Gastroesophageal sphincter (tissue), 4 donors: ENCODE measurements at regions not wholly inside any gene's neighbourhood (a gene's known extent, or its start where the extent isn't known, plus 50 kb on each side); places are given as distances from the start of the nearest gene placed in this dataset.

Experiments
- ATAC-seq: fragments of 150-250 bp; one replicate; pipeline ENCODE4 v1.9.1; 2016; ENCODE audit warnings: mild to moderate bottlenecking, moderate library complexity
- H3K27ac ChIP-seq, 4 donors: fragments of 200-600 bp; sonication (generic) in 3 of 4; 1 replicate in 3 of 4; 2 replicates in 1 of 4; pipeline ENCODE4 v1.5.1; 2016 to 2019
- H3K27me3 ChIP-seq: fragments of 200-600 bp; sonication (generic); one replicate; pipeline ENCODE4 v1.5.1; 2019
- H3K36me3 ChIP-seq, 2 donors: fragments of 200-600 bp; sonication (generic); one replicate each; pipeline ENCODE4 v1.5.1; 2019; ENCODE audit warnings: control low read depth in 1 of 2
- H3K4me1 ChIP-seq, 3 donors: fragments of 200-600 bp; sonication (generic); 1 replicate in 2 of 3; 2 replicates in 1 of 3; pipeline ENCODE4 v1.5.1; 2016 to 2019; ENCODE audit warnings: control low read depth in 2 of 3
- H3K4me3 ChIP-seq, 2 donors: fragments of 200-600 bp; sonication (generic); one replicate each; pipeline ENCODE4 v1.5.1; 2019; ENCODE audit warnings: mild to moderate bottlenecking in 1 of 2, moderate library complexity in 1 of 2
- H3K9me3 ChIP-seq, 3 donors: fragments of 200-600 bp; sonication (generic); one replicate each; pipeline ENCODE4 v1.5.1; 2017 to 2019; ENCODE audit warnings: control low read depth in 2 of 3
- CTCF ChIP-seq, 4 experiments: fragments of 200-600 bp in 2 of 4; fragments of 450-650 bp in 2 of 4; sonication (generic) in 1 of 4; IDR thresholded peaks; one replicate each; pipeline ENCODE4 v1.5.1; 2017 to 2019; ENCODE audit warnings: antibody characterized with exemption in 4 of 4, mild to moderate bottlenecking in 2 of 4, moderate library complexity in 2 of 4
- EP300 ChIP-seq: sonication (generic); formaldehyde crosslinking; IDR thresholded peaks from one replicate; pipeline ENCODE4 v1.6.1; 2017; ENCODE audit warnings: antibody characterized with exemption, mild to moderate bottlenecking
- POLR2A ChIP-seq, 2 donors: fragments of 450-650 bp; IDR thresholded peaks; one replicate each; pipeline ENCODE4 v1.6.1; 2017; ENCODE audit warnings: antibody characterized with exemption in 2 of 2, mild to moderate bottlenecking in 2 of 2, moderate library complexity in 1 of 2
- POLR2AphosphoS5 ChIP-seq: sonication (generic); formaldehyde crosslinking; IDR thresholded peaks from one replicate; pipeline ENCODE4 v1.6.1; 2017; ENCODE audit warnings: antibody characterized with exemption
- WGBS, 2 donors: methylation state at CpG; one replicate each; pipeline ENCODE4 v1.1.5; 2018; ENCODE audit warnings: low coverage in 1 of 2; 5-methylcytosine and 5-hydroxymethylcytosine counted together

GRCh38 chr10:86597306-86597705, 57.0 kb upstream of the OPN4 start:
- Histone ChIP-seq H3K4me3 (no peak overlapping the region), H3K27ac (no peak overlapping the region), H3K4me1 (no peaks in the 10 kb centered on the region), H3K36me3 (no peaks in the 10 kb centered on the region), H3K27me3 (no peaks in the 10 kb centered on the region), H3K9me3 (no peaks in the 10 kb centered on the region)
- TF ChIP-seq POLR2A (IDR thresholded peaks at IDR 0.05): no peak
- TF ChIP-seq EP300: no peak
- TF ChIP-seq POLR2AphosphoS5: no peak
- TF ChIP-seq CTCF (IDR thresholded peaks at IDR 0.05): no peak
- WGBS, 2 donors: 91 to 93% methylated on average over 8 to 10 of the region's 15 CpGs
- no peak for ATAC-seq

- TF ChIP-seq CTCF (IDR thresholded peaks at IDR 0.05) (no peak), POLR2AphosphoS5 (no peak), EP300 (no peak), POLR2A (IDR thresholded peaks at IDR 0.05) (no peak)
- H3K27ac ChIP-seq: no peak overlapping the region
- H3K36me3 ChIP-seq: no peaks in the 10 kb centered on the region
- no peaks in the 10 kb centered on the region for H3K4me1 ChIP-seq
- WGBS, 2 donors: 86 to 100% methylated on average over 1 of the region's 1 CpG
- ATAC-seq: no peak
- no peaks in the 10 kb centered on the region for H3K9me3 ChIP-seq
- no peak overlapping the region for H3K4me3 ChIP-seq
- no peaks in the 10 kb centered on the region for H3K27me3 ChIP-seq
Observed at GRCh38 chr10:86598151-86598550, 56.2 kb upstream of the OPN4 start.

GRCh38 chr10:86599041-86599440, 55.3 kb upstream of the OPN4 start:
- H3K27ac ChIP-seq: no peak overlapping the region
- no peaks in the 10 kb centered on the region for H3K4me1 ChIP-seq
- WGBS, 2 donors: 82% methylated on average over 5 of the region's 5 CpGs
- H3K9me3 ChIP-seq: no peaks in the 10 kb centered on the region
- no peak overlapping the region for H3K4me3 ChIP-seq
- TF ChIP-seq EP300: no peak
- TF ChIP-seq POLR2A (IDR thresholded peaks at IDR 0.05): no peak
- TF ChIP-seq POLR2AphosphoS5: no peak
- no peak for TF ChIP-seq CTCF (IDR thresholded peaks at IDR 0.05)
- no peaks in the 10 kb centered on the region for H3K36me3 ChIP-seq
- no peak for ATAC-seq
- H3K27me3 ChIP-seq: no peaks in the 10 kb centered on the region

GRCh38 chr10:86599729-86600128, 54.6 kb upstream of the OPN4 start:
- TF ChIP-seq CTCF (IDR thresholded peaks at IDR 0.05) (no peak), POLR2A (IDR thresholded peaks at IDR 0.05) (no peak), POLR2AphosphoS5 (no peak), EP300 (no peak)
- Histone ChIP-seq H3K4me3 (no peak overlapping the region), H3K4me1 (no peaks in the 10 kb centered on the region), H3K9me3 (no peaks in the 10 kb centered on the region), H3K27me3 (no peaks in the 10 kb centered on the region), H3K27ac (no peak overlapping the region), H3K36me3 (no peaks in the 10 kb centered on the region)
- WGBS, 2 donors: 73% methylated on average over 3 of the region's 4 CpGs; no CpG with 5 or more reads in 1 of the 2 donors
- no peak for ATAC-seq

- WGBS, 2 donors: 77 to 90% methylated on average over 2 of the region's 2 CpGs
- H3K4me3 ChIP-seq: no peak overlapping the region
Observed at GRCh38 chr10:86600296-86600695, 54.1 kb upstream of the OPN4 start.

More at GRCh38 chr10:86600296-86600695, 54.1 kb upstream of the OPN4 start:
- Histone ChIP-seq H3K27me3 (no peaks in the 10 kb centered on the region), H3K36me3 (no peaks in the 10 kb centered on the region), H3K27ac (no peak overlapping the region), H3K4me1 (no peaks in the 10 kb centered on the region), H3K9me3 (no peaks in the 10 kb centered on the region)
- no peak for TF ChIP-seq CTCF (IDR thresholded peaks at IDR 0.05)
- TF ChIP-seq POLR2AphosphoS5: no peak
- ATAC-seq: no peak
